Mucosa of descending colon (tissue), 3 donors: ENCODE measurements at regions not wholly inside any gene's neighbourhood (a gene's known extent, or its start where the extent isn't known, plus 50 kb on each side); places are given as distances from the start of the nearest gene placed in this dataset.

ENCODE experiments used
- ATAC-seq: fragments of 200-7000 bp; cut with Tn5 transposase; one replicate; pipeline ENCODE4 v1.9.1; 2020; ENCODE audit warnings: mild to moderate bottlenecking, moderate library complexity
- DNase-seq, 3 donors: peaks; one replicate each; pipeline ENCODE4 v3.0.0-alpha.2; 2020
- H3K36me3 ChIP-seq: fragments of 200-600 bp; one replicate; pipeline ENCODE4 v1.8.0; 2021; ENCODE audit warnings: low read depth, mild to moderate bottlenecking
- H3K4me1 ChIP-seq: fragments of 200-600 bp; one replicate; pipeline ENCODE4 v1.8.0; 2021; ENCODE audit warnings: low read depth, mild to moderate bottlenecking
- H3K4me3 ChIP-seq: fragments of 200-600 bp; one replicate; pipeline ENCODE4 v1.8.0; 2021; ENCODE audit warnings: mild to moderate bottlenecking
- H3K9me3 ChIP-seq: fragments of 200-600 bp; one replicate; pipeline ENCODE4 v1.8.0; 2021; ENCODE audit warnings: mild to moderate bottlenecking
- intact Hi-C, 2 donors: fragments of 100-400 bp; cut with DNase I in 1 of 2; cut with micrococcal nuclease in 1 of 2; formaldehyde crosslinking; loops; one replicate each; pipeline versions ENCODE4 v1.11.0 to v1.11.1; 2022; cut with DNase I, micrococcal nuclease
- TF ChIP-seq, protein P1 (sequence below): fragments of 200-600 bp; IDR thresholded peaks from one replicate; pipeline ENCODE4 v1.8.0; 2022; ENCODE audit warnings: antibody characterized with exemption, mild to moderate bottlenecking
- donor health status: DM: no; HTN: no; CAD: no; lungs with moderate emphysema.
- donor health status: DM: no; HTN: no; CAD: no.
- donor health status: DM: no; HTN: yes; CAD: no.

DNA sequence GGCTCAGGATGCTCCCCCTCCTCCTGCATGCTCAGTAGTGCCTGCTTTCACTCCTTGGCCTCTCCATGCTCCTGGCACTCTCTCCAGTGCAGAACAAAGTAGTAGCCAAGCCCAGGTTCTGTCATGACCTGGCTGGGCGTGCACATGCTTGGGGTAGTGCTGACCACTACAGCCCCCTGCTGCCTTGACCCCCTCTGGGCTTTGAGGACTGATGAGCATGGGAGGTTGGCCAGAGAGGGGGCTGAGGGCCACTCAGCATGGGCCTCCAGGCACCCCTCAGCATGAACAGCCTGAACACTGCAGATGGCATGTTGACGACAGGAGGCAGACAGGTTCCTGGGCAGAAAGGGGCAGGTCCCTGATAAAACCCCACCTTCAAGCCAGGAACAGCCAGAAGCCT is 935.7 kb upstream of the PRMT6 start:
- no peak for ATAC-seq
- H3K9me3 ChIP-seq = peaks cover 31% of the 10 kb centered on the region
- intact Hi-C loops = no loop called here

DNA sequence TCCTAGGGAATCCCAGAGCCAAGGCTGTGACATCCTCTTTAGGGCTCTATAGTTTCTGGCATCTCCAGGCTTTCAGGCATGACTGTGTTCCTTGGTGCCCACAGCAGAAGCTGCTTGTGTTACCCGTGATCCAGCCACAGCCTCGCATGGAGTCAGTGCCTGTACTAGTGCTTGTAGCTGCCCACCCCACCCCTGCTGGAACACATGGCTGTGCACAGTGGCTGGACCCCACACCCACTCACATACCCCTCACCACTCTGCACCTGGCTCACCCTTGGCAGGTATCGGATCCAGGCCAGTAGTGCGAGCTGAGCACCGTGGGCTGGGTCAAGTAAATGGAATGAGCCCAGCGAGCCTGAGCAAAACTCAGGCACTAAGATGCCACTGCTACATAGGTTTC is 934.7 kb upstream of the PRMT6 start:
- Histone ChIP-seq H3K4me3 (no peak overlapping the region), H3K36me3 (no peaks in the 10 kb centered on the region), H3K4me1 (no peaks in the 10 kb centered on the region), H3K9me3 (peaks cover 29% of the 10 kb centered on the region)
- no peak for DNase-seq
- intact Hi-C loops = no loop called here
- ATAC-seq = no peak
- TF ChIP-seq, protein P1, sequence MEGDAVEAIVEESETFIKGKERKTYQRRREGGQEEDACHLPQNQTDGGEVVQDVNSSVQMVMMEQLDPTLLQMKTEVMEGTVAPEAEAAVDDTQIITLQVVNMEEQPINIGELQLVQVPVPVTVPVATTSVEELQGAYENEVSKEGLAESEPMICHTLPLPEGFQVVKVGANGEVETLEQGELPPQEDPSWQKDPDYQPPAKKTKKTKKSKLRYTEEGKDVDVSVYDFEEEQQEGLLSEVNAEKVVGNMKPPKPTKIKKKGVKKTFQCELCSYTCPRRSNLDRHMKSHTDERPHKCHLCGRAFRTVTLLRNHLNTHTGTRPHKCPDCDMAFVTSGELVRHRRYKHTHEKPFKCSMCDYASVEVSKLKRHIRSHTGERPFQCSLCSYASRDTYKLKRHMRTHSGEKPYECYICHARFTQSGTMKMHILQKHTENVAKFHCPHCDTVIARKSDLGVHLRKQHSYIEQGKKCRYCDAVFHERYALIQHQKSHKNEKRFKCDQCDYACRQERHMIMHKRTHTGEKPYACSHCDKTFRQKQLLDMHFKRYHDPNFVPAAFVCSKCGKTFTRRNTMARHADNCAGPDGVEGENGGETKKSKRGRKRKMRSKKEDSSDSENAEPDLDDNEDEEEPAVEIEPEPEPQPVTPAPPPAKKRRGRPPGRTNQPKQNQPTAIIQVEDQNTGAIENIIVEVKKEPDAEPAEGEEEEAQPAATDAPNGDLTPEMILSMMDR = no peak

More for the DNA sequence above, 935.7 kb upstream of the PRMT6 start:
- no peak overlapping the region for H3K4me3 ChIP-seq
- TF ChIP-seq, protein P1 = no peak
- DNase-seq = no peak
- H3K36me3 ChIP-seq = no peaks in the 10 kb centered on the region
- no peaks in the 10 kb centered on the region for H3K4me1 ChIP-seq

DNA sequence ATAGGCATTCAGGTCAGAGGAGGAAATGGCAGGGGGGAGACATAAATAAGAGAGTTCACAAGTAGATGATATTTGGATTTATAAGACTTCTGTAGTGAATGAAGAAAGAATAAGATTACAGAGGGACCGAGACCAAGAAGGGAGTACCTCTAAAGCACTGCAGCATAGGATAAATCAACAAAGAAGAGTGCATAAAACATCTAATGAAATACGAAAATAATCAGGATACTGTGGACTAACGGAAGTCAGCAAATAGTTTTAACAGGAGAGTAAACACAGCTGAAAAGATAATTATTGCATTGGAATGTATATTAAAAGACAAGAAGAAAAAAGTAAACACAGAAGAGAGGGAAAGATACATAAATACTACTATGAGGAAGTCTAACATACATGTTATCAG is 921.9 kb upstream of the PRMT6 start:
- DNase-seq (no peak), ATAC-seq (no peak)
- H3K36me3 ChIP-seq = no peaks in the 10 kb centered on the region
- no peaks in the 10 kb centered on the region for H3K4me1 ChIP-seq
- intact Hi-C loops = no loop called here
- H3K4me3 ChIP-seq = no peak overlapping the region
- TF ChIP-seq, protein P1 = no peak
- no peaks in the 10 kb centered on the region for H3K9me3 ChIP-seq

DNA sequence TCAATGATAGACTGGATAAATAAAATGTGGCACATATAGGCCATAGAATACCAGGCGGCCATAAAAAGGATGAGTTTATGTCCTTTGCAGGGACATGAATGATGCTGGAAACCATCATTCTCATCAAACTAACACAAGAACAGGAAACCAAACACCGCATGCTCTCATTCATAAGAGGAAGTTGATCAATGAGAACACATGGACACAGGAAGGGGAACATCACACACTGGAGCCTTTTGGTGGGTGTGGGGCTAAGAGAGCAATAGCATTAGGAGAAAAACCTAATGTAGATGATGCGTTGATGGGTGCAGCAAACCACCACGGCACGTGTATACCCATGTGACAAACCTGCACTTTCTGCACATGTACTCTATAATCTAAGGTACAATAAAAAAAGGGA is 883.4 kb upstream of the PRMT6 start:
- Histone ChIP-seq H3K9me3 (peaks cover 4% of the 10 kb centered on the region), H3K4me1 (no peaks in the 10 kb centered on the region), H3K36me3 (no peaks in the 10 kb centered on the region), H3K4me3 (no peak overlapping the region)
- no peak for ATAC-seq
- TF ChIP-seq, protein P1 = no peak
- intact Hi-C loops = no loop called here
- no peak for DNase-seq

DNA sequence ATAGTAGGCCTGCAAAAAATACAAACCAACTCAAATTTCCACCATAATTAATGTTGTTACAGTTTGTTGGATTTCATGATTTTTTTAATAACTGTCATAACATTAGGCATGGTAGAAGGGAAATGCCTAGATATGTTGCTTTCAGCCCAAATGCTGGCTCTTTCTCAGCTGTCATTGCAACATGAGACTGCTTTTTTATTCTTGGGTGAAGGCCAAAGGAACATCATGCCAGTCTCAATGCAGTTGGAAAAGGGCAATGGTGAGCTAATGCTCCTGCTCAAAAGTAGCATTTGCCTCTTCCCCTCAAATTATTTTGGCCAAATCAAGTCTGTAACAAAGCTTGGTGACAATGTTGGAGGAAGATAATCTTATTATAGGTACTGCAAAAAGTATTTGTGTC is 877.7 kb upstream of the PRMT6 start:
- no peak for ATAC-seq
- no peak overlapping the region for H3K4me3 ChIP-seq
- intact Hi-C loops = no loop called here
- H3K36me3 ChIP-seq = no peaks in the 10 kb centered on the region
- no peak for DNase-seq
- peaks cover 4% of the 10 kb centered on the region for H3K9me3 ChIP-seq
- TF ChIP-seq, protein P1 = no peak
- H3K4me1 ChIP-seq = no peaks in the 10 kb centered on the region

DNA sequence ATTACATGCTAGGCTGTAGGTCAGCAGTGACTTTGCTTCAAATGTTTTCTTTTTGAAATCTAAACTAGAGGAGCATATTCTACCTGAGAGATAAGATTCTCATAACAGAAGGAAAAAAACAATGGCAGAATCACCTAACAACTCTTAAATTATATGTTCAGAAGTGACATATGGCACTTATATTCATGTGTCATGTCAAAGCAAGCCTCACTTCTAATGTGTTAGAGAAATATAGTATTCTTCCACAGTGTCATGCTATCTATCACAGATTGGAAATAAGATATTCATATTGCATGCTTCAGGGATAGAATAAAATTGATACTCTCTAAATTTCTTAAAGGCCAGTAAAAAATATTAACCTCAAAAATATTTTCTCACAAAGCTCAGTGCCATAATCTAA is 874.6 kb upstream of the PRMT6 start:
- Histone ChIP-seq H3K4me3 (no peak overlapping the region), H3K4me1 (no peaks in the 10 kb centered on the region), H3K9me3 (peaks cover 6% of the 10 kb centered on the region), H3K36me3 (no peaks in the 10 kb centered on the region)
- DNase-seq (no peak), ATAC-seq (no peak)
- intact Hi-C loops = no loop called here
- TF ChIP-seq, protein P1 = no peak
